CD4-positive, alpha-beta T cell treated with Interleukin-17A for 4 hours (primary cell): ENCODE measurements at regions not wholly inside any gene's neighbourhood (a gene's known extent, or its start where the extent isn't known, plus 50 kb on each side); places are given as distances from the start of the nearest gene placed in this dataset.

ENCODE experiments used
- DNase-seq: peaks from one replicate; pipeline ENCODE4 v3.0.0-alpha.2; 2020; ENCODE audit warnings: mixed read lengths

DNA sequence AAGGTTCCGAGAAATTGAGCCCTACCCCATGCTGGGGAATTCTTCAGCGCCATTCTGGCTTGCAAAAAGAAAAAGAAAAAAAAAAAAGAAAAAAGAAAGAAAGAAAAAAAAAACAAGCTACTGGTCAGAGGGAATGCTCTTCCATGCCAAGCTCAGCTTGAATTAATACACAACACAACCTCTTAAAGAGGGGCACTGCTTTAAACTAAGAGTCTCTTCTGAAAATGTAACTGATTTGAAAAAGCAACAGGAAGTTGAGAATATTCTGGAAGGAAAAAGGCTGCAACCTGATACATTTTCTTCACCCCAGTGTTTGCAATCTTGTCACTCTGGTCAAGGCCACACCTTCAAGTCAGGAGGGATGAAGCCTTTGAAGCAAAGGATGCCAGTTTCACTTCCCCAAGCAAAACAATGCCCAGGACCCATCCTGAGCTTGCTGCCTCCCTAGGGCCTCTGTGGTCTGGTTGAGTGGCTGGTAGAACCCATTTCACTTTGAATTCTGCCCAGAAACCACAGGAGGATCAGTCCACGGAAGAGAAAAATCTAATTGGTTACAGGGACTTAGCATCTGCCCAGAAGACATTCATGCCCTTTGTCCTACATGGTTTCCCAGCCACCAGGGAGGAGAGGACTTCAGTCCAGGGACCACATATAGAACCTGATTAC, 389.7 kb downstream of the SOX9 start:
- DNase-seq, result no peak

DNA sequence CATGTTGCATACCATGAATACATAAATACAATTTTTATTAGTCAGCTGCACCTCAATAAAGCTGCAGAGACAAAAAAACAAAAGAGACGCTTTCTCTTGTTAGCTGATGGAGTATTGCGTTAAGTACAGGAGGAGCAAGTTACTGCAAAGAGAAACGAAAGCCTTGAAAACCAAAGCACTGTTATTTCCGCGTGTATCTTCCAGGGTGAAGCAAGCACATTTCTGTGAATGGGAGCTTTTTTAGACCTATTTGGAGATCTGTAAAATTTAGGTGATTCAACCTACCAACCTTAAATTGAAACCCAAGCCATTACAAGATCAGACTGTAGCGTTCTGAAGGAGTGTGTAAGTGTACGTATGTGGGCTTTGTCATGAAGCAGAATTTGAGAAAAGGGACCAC, 390.4 kb downstream of the SOX9 start:
- DNase-seq, result no peak

DNA sequence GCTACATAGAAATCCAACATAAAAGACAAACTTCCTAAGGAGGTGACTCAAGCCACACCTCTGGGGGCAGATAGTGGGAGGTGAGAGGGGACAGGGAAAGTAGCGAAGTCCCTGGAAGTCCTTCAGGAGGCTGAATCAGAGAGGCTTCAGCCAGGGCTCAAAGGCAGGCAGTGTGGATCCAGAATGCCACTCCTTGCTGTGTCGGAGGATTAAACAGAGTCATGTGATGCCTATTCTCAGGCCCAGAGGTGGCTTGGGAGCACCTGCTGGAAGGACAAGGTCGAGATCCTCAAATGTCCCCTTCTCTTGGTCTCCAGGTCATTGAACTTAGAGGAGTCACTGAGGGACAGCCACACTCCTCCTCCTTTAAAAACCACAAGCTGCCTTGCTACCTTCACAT, 391.1 kb downstream of the SOX9 start:
- no peak for DNase-seq

DNA sequence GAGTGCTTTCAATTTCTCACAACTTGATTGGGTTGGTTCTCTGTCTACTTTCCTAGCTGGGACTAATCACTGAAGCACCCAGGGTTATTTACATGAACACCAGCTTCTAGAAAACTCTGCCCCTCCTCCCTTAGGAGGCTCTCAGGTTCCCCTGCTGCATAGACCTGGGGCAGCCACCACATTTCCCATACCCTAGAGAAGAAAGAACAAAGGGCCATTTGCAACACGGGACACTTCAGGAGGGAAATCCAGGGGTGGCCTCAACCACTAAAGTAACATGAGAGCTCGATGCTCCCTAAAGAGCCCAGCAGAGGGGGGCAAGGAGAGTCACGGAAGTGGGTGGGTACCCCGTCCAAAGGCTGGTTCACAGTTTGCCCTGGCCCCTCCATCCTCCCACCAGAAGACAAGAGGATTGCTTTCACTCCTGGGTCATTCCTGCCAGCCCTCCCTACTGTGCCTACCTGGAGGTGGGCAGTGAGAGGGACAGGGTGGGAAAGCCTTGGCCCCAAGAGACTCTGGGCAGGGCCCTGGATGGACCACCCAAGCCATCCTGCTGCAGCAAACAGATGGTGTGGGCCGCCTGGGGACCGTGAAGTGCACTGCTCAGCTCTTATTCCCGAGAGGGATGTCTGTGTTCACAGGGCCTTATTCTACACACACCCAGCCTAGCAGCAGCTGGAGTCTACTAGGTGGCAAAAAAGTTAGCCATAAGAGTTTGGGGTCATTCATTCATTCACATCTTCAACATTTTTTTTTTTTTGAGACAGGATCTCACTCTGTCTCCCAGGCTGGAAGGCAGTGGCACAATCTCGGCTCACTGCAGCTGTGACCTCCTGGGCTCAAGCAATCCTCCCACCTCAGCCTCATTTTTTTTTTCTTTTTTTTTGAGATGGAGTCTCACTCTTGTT, 392.1 kb downstream of the SOX9 start:
- DNase-seq, result no peak

DNA sequence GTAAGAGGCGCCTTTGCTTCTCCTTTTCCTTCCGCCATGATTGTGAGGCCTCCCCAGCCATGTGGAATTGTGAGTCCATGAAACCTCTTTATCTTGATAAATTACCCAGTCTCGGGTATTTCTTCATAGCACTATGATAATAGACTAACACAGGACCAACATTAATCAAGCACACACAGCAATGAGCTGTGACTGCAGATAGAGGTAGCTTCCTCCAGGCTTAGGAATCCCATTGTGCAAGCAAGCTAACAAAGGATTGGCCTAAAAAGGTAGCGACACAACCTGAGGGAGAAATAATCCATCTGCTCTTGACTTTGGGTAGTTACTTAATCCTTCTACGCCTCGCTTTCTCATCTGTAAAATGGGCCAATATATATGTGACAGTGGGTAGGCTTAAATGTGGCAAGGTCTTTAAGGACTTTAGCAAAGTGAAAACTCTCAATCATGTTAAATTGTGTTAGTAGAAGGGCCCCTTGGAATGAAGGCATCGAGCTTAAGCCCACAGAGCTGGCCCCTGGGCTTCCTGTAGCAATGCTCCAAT, 393.6 kb downstream of the SOX9 start:
- DNase-seq, result no peak

DNA sequence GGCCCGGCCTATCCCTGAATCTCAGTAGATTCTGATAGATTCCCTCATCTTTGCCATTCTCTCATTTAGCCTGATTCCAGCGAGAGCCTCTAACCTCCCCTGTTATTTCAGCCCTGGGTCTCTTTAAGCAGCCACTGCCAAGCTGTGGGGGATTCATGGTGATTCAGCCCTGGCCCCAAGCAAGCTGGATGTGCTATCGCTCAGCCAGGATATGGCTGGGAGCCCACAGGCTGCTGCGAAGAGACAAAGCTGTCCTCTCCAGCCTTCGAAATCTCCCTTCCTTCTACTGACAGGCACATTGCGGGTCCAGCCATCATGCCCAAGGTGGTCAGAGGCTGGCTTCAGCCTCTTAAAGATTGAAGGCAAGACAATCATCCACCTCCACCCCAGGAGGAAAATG, 394.1 kb downstream of the SOX9 start:
- no peak for DNase-seq

DNA sequence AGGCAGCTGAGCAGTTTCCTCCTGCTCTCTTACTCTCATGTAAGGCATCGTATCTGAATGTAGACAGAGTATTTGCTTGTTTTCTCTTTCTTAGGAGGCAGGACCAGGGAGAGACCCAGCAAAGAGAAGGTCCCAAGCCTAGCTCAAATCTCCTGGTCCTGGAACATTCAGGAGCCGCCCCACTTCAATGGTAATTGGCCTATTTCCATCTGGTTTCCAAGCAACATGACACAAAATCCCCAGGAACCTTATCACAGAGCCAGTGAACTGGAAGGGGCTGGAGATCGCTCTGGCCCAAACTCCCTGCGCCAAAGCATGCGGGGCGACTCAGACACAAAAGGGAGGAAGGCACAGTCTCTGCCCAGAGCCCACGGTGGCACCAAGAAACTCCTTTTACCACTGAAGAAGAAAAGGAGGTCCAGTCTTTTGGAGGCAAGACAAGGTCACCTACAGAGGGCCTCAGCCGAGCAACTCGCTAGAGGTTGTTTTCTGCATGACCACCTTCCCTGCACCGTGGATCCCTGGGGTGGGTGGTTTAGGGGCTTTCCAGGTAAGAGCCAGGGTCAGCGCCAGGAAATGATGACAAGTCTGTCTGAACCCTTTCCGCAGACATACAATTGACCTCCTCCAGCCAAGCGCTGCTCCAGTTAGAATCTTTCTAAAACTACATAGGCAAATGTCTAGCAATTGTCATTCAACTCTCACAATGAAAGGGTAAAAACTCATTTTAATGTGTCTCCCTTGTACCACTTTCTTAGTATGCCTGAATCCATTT, 394.7 kb downstream of the SOX9 start:
- DNase-seq, result no peak

DNA sequence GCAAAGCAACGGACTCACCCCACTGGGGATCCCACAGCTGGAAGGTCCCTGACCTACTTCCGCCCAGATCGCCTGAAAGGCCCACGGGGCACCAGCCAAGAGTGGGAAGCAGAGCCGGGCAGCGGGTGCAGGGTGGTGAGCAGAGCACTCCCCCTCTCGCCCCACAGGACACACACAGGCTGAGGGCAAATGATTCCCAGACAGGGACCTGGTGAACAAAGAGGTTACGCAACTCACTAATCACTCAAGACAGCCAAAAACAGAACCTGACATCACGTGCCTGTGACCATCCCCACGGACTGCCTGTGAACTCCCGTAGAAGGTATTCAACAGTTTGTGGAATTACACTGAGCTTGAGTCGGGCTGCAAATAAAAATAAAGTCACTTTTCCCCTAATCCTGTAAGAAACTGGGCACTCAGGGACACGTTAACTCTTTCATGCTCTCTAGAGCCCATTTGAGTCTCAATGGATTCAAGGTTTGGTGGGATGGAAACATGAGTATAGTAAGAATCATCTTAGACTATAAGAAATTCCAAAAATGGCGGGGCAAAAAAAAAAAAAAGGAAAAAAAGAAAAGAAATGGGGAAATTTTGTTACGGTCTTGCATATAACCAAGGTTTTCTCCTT, 396.1 kb downstream of the SOX9 start:
- DNase-seq, result no peak

DNA sequence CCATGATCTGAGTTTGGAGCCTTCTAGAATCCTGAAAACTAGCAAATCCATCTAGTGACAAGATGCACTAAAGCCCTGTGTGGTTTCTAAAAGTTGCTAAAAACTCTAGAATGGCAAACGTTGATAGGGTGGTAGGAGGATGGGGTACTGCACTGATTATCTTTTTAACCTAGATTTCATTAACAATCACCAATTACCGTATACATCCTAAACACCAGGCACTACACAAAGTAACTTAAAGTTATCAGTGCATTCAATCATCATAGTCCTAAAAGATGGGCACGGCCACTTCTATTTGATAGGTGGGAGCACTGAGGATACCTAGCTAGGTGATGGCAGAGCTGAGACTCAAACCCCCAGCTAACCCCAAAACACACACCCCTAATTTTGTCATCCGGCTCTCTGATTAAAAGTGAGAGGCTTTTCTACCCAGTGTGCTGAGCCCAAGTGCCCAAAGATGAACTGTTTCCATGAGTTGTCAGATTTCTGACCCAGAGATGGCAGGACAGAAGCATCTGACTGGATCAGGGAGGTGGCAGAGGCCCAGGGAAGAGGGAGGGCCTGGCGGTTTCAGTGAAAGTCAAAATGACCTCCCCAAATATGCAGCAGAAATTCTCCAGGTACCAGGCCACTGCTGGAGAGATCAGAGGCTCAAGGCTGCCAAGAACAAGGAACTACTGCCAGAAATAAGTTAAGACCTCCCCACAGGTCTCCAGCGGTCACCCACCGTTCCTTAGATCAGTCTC, 396.8 kb downstream of the SOX9 start:
- DNase-seq, result no peak

DNA sequence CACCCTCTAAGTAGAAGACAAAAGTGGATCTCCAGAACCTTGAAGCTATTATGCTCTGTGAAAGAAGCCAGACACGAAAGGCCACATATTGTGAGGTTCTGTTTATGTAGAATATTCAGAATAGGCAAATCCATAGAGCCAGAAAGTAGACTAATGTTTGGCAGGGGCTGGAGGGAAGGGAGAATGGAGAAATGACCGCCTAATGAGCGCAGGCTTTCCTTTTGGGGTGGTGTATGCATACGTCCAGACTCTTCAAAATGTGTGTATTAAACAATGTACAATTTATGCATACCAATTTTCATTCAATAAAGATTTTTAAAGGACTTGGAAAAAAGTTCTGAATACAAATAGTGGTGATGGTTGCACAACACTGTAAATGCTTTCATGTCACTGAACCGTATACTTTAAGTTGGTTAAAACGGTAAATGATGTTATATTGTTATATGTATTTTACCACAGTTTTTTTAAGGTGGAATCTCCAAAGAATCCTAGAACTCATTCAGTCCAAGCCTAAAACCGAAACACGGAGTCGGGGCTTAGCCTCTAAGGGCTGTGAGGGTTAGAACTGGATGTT, 397.4 kb downstream of the SOX9 start:
- no peak for DNase-seq

DNA sequence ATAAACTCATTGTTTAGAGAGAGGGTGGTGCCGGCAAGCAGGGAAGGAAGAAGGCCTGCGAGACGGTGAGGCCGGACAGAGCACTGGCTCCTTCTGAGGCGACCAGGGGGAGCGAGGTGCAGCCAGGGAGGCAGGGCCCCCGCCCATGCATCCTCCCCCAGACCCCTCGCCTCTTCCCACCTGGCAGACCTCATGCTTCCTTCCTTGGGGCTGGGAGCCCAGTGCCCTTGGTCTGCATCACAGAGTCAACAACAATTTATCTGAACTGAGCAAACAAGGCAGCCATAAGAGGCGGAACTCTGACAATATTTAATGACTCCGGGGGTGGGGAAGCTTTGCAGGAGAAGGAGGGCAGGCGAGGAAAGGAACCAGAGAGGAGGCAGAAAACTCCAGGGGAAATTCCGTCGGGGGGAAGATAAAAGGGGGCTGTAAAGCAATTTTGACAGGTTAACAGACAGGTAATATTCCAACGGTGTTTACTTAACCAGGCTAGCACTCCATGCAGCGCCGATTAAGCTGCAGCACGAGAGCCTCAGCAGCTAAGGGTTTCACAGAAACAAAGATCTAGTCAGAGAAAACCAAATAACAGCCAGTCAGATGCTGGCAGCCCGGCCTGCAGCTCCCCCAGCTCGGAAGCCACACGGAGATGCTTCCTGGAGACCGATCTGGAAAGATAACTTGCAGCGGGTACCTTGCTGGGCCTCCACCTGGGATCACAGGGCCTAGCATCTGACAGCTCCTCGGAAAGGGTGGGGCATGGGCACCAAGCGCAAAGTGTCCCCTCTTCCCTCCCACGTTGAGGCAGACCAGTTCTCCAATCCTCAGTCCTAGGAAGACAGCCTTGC, 398.2 kb downstream of the SOX9 start:
- DNase-seq, result no peak

DNA sequence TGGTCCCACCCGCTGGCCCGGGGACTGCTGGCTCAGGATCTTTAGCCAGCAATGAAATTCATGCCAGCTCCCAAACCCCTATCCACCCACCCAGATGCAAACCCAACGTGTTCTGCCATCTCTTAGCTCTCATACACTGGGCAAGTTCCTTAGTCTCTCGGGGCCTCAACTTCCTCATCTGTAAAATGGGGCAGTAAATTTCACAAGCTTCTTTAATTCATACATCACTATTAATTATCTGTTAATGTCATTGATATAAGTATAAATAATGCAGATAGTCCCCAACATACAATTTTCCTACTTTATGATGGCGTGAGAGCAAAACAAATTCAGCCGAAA, 398.7 kb downstream of the SOX9 start:
- no peak for DNase-seq

DNA sequence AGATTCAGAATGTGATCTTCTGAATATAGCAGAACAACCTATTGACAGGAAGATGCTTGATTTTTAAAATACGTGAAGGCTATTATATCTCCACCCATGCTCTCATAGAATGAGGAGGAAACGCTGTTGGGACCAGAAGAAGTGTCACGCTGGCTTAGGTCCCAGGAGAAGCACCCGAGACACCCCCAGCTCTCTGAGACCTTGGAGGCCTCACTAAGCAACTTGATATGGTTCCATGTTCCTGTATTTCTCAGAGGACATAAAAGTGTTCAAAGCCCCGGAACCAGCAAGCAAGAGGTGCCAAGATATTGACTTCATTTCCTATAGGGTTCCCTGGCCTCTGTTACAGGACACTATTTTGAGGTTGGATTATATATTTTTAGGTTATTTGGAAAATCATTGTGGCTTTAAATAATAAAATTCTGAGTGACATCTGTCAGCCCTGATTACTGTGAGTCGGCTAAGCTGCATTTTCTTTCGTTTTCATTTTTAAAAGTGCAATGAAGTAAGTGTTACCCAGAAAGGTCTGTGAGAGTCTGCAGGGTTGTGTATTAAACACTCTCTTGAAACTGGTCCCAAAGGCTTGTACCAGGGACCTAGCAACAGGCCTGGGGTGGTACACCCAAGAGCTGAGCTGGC, 400.0 kb downstream of the SOX9 start:
- DNase-seq, result no peak

DNA sequence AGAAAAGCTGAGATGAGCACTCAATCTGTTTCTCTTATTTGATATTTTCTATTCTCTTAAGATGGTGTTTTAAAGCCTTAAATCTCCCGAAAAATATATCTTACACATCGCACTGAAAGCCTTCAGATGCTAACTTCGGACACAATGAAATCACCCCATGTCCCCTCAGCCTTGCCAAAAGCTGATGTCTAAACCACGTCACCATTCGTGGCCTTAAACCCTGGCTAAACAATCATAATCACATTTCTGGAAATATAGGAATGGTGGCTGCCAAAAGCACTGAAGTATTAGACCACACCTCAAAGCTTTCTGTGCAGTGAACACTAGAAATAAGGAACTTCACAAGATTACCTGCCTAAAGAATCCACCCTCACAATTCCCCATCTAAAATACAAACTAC, 402.7 kb downstream of the SOX9 start:
- DNase-seq, result no peak

DNA sequence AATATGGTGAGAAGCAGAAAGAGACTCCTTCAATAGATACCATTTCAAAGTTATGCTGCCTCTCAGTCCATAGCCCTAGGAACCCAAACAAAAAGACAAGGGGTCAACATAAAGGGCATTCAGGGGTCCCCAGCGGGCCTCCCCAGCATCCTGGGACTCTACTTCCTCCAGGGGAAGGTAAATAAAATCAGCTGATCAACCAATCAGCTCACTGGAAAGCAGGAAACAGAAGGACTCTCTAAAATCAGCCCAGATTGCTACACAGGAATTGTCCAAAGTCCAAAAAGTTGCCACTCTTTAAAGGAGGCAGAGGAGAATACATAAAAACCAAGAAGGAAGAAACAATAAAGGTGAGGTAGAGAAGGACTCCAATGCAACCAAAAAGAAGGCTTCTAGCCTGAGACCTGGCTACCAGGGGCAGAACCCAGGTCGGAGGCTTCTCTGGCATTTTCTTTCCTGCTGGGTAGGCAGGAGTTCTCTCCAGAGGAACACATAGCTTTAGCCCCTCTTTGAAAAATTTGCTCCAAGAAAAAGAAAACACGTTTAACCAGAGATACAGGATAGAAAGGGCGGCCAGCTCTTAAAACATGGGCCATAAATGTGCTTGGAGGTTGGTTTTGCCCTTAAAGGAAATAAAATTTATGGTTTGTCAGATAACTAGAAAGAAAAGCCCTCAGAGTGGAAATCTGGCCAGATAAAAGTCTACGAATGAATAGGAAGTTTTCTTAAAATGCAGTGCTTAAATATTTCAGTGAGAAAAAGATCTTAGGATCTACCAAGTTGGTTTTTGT, 404.6 kb downstream of the SOX9 start:
- no peak for DNase-seq

DNA sequence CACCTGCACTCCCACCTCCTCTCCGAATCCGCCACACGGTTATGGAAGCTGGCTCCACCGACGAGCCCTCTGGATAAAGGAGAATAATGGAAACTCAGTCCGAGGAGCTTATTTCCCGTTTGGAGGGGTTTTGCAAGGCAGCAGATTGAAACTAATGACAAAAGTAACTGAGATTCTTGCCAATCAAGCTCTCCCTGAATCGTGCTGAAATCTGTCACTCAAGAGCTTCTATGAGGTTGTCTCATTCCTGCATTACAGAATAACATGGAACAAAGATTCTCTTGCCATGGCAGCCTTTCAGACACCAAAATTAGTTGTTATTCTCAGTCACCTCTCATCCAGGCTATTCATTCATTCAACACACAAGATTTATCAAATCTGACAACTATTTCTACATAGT, 405.9 kb downstream of the SOX9 start:
- DNase-seq, result no peak

DNA sequence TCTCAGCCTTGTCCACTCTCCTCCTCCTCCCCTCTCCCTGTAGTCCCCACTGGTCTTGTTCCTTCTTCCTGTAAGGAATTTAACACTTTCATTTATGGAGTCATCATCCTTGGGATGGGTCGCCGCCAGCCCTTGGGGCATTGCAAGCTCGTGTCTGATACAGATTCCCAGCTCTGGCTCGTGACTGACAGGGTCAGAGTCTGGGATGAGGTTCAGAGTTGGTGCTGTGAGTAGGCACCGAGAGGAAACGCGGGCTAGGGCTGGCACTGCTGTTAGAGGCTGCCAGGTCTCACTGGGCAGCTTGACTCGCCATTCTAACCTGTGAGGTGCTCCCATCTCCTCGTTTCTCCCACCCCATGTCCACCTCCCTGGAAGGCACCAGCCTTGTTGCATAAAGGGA, 407.0 kb downstream of the SOX9 start:
- DNase-seq, result no peak

DNA sequence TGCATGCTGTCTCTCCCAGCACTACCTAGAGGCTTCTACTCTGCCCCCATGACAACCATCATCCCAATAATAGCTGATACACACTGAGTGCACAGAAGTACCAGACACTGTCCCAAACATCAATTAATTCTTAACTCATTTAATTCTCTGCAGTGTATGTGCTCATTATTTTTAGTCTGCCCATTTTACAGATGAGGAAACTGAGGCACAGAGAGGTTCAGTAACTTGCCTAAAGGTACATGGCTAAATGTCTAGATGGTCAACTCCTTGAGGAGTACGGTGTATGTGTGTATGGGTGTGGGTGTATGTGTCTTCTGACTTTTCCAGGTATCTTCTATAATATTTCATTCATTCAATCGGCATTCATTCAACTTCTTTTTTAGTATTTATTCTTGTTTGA, 407.9 kb downstream of the SOX9 start:
- no peak for DNase-seq

DNA sequence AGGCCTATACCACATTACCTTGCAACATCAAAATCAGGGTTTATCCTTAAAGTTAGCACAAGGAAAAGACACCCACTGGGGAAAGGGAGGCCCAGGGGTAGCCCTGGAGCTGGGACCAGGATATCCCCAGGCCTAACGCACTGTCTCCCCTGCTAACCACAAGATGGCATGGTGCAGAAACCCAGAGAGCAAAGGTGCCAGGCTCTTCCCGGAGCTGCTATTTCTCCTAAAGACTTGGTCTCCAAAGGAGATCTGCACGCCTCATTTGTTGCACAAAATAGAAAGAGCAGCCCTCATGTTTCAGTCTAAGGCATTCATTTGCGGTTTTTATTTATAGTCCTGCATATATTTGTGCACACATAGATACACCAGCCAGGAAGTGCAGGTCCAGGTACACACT, 408.6 kb downstream of the SOX9 start:
- DNase-seq, result no peak

DNA sequence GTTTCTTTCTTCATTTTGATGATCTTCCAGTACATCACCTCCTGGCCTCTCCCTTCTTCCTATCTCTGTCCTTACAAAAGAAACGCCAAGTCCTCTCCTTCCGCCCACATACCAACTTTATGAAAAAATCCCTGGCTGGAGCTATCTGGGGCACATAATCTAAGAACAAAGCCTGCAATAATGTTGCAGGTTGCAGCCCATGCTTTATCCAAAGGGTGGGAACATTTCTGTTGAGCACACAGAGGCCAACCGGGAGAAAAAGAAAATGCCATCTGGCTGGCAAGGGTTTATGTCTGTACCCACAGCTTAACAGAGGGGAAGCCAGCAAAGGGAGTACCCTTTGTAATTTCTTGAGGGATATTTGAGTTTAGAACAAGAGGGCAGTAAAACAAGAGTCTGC, 409.6 kb downstream of the SOX9 start:
- DNase-seq, result no peak
